GM19463 (cell line): ENCODE measurements at regions not wholly inside any gene's neighbourhood (a gene's known extent, or its start where the extent isn't known, plus 50 kb on each side); places are given as distances from the start of the nearest gene placed in this dataset.

Experiments
- ATAC-seq: cut with Tn5 transposase; IDR thresholded peaks from one replicate; pipeline ENCODE4 v1.9.1; 2021; ENCODE audit warnings: mild to moderate bottlenecking, moderate library complexity; ENCODE audit not compliant: unreplicated experiment

DNA sequence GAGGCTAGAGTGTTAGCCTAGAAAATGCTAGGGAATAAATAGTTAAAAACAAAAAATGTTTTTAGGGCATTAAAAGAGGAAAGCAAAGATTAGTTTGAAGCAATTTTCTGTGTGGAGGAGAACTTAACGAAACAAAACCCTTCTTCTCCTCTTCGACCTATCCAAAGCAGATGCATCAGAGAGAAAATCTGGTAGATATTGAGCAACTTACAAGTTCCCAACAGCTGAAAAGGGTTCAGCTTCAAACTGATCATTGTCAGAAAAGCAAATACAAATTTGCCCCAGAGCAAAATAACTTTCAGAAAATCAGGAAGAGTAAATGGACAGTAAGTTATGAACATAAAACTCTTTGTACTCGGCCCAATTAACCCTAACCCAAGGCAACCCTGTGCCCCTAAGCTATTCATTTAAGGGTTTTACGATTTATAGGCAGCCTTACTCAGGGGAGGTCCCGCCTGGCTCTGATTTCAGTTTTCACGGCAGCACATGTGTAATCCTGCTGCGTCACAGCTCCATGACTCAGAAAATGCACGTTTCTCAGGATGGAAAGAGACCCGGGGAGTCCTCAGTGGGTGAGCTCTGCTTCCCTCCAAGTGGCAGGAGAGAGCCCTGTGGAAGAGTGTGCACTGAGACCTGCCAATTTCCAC, 405.7 kb upstream of the SALL1 start:
- no peak for ATAC-seq

DNA sequence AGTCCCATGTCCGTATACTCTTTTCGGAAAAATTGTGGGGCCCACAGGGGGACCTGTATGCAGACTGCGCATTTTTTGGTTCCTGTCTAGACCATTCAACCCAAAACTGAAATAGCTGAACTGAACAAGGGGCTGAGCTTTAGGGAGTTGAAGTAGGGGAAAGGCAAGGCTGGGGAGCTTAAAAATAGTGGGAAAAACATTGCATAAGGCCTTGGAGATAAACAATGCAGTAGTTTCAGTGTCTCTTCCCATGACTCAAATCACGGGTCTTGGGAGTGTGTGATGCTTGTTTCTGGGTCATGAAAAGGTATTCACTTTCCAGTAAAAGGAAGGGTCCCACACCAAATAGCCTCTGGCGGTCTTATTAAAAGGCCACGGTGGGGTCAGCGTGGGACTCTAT, 402.8 kb upstream of the SALL1 start:
- no peak for ATAC-seq

DNA sequence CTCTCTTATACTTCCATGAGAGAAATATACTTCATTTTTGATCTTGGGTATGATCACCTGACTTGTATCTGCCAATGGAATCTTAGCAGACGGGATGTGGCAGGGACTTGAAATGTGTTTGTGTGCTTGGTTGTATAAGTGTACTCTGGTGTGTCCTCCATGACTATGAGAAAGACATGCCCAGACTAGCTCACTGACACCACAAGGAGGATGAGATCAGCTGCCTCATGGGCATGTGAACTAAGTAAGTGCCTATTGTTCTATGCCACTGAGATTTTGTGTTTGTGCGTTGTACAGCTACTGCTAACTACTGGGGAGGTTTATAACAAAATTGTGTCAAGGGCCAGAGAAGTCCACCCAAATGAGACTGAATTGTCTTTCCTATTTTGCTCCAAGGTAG, 402.2 kb upstream of the SALL1 start:
- ATAC-seq: no peak

DNA sequence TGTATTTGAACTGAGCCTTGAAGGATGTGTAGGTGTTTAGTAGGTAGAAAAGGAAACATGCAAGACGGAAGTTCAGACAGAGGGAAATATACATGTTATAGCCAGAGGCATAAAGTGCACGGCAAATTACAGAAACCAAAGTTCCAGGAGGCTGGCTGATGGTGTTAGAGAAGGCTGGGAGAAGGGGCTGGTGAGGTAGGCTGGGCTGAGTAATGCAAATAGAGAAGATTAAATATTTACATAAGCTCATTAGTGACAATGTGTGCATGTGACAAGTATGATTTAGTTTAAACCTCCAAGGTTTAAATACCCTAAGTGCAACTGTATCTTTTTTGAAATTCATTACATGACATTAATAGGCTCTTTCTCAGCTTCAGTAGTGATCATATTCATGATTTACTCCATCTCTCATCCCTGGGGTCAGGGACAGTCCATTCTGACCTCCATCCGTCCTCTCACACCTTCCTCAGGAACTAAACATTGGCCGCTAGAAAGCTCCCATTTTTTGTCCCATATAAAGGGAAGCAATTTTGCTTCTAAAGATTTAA, 399.8 kb upstream of the SALL1 start:
- no peak for ATAC-seq

DNA sequence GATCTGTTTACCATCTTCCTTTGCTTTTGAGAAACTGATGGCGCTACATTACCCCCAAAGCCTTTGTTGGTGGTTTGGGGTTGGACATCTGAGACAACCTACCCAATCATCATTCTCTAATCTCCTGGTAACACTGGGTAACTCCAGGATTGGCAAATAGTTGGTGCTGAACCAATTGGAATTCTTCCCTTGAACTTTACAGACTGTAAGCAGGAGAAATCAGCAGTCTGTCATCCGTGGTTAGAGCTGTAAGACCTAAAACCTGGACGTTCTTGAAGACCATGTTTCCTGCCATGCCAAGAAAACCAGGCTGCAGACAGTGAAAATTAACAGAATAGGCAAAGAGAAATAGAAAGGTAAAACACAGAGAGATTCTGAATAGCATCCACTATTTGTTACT, 398.8 kb upstream of the SALL1 start:
- no peak for ATAC-seq

DNA sequence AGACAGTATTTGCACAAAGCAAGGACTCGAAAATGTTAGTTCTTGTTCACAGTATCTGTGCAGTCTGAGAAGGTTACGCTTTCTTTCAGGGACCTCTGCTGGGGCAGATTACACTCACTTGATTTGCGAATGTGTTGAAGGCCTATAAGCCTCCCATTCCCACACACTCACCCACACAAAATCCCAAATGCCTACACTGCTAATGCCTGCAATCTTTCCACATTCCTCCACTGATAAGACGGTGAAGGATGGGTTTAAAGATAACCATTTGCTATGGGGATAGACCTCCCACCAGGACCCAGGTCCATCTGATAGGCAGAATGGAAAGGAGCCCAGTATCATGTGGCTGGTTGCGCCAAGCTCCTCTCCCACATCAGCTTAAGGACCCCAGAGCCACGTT, 394.9 kb upstream of the SALL1 start:
- ATAC-seq: no peak

DNA sequence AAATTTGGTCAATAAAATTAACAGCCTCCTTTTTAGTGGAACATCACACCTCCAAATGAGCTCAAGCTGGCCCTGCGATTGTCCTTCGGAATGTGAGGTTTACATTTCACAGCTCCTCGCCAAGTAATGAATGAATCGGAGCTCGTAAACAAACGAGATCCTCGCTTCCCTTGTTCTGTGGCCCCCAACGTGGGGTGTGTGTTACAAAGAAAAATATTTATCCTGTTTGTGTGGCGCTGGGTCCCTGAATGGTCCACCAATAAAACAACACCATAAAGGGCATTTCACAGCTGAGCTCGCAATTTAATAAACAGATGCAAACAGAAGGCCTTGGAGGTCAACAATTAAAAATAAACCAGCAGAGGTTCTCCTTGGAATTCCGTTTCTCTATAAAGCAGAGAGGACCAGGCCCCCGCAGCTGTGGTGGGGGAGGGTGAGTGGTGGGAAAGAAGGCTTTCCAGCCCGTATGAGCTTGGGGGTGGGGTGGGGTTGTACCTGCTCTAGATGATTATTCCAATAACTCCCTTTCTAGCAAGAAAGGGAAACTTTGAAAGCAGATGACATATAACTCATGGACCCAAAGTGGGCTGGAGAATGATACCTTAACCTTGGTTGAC, 393.9 kb upstream of the SALL1 start:
- no peak for ATAC-seq

DNA sequence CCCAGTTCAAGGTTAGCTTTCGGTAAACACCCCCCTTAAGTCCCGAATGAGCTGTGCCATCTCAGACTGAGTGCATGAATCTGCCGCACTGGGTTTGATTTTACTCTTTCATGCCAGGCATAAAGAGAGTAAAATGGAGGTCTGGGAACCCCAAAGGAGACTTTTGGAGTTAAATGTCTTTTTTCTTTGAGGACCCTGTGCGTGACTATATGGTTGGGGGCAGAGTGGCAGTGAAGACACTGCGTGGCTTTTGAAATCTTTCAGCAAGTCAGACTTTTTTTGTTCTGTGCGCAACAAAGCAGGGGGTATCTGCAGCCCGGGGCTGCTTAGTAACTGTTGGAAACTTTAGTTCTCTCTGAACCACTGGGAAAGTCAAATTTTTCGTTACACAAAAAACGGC, 392.9 kb upstream of the SALL1 start:
- ATAC-seq: no peak

DNA sequence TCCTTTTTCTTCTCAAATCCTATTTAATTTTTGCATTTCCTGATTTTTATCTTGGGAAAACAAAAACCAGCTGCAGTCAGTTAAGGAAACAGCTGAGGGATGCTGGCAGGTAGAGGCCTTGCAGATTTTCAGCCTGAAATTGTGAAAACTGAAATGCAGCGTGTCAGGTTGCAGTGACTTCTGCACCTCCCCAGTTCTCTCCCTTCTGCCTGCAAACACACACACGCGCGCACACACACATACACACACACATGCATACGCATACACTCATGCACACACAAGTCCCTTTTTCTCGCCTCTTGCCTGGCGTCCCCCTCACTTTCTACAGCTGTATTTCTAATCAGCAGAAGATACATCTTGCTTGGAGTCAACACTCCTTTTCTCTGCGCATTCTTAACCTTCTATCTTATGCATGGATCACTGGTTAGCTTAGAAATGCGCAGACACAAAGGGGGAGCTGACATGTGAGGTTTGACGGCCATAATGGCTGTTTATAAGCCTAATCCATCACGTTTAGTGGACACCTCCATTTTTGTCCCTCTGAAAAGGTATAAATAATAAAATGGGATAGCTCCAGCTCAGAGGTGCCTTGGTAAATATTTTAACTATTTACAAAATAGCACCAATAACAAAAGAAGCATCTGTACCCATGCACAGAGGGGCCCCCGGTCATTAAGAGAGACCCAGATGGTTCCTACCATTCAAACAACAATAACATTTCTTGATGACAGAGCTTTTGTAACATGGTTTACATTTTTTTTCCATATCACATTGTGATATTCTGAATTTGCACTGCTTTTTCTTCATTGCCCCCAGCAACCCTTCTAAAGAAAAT, 392.1 kb upstream of the SALL1 start:
- ATAC-seq: no peak

DNA sequence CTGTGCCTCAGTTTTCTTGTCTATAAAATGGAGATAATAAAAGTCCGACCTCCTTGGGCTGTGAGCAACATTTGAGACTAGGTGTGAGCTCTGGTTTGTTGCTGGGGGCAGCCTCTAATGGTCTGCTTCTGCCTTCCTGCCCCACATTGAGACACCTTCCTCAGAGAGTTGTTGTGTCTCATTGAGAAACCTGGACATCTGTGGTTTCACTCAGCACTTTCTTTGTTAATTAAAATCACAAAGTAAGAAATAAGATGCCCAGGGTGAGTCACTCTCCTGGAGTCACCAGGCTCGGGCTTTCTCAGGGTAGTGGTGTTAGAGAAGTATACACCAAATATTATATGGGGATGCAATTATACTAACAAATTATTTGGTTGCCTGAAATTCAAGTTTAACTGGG, 389.2 kb upstream of the SALL1 start:
- no peak for ATAC-seq

DNA sequence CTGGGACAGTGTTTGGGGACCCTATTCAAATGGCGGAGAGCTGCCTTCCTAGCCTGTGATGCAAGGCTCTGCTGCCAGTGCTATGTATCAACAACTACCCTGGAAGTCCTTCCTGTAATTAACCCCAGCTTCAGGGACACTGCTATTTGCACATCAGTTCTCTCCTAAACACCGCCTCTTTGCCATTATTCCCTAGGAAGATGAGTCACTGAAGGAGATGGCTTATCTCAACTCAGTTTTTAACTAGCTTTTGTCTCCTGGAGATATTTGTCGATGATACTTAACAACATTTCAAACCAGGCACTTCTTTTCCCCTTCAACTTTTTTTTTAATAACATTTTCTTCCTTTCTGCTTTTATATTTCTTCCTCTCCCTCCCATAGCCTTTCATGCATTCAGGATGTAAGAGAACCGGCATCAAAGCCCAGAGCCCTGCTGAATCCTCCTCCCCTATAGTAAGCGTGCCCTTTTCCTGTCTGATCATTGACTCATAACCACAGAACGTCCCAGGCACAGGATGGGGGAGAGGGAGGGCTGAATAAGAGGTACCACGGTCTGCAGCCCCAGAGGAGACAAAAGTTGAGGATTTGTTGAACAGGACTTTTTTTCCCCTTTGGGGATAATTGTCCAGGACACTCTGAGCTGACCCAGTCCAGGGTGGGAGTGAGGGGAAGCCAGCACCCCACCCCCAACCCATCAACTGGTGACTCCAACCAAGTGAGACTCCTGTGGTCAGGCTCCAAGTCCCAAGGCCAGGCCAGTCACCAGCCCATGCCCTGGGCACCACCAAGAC, 387.8 kb upstream of the SALL1 start:
- ATAC-seq: no peak

DNA sequence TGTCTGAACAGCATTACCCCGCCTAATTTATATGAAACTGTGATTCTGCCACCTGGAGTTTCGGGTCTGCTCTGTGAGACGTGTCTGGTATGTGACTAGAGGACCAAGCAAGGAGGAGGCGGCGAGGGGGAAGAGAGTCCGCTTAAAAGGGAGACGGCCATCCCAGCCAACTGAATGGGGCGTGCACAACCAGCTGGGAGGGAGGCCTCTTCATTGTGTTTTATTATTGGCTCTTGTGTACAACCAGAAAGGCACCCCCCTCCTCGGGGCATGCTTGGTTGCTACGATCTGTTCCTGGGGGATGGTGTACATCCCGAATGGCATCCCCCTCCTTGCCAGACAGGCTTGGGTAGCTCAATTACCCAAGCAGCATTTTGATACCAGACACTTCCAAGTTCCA, 384.5 kb upstream of the SALL1 start:
- no peak for ATAC-seq

DNA sequence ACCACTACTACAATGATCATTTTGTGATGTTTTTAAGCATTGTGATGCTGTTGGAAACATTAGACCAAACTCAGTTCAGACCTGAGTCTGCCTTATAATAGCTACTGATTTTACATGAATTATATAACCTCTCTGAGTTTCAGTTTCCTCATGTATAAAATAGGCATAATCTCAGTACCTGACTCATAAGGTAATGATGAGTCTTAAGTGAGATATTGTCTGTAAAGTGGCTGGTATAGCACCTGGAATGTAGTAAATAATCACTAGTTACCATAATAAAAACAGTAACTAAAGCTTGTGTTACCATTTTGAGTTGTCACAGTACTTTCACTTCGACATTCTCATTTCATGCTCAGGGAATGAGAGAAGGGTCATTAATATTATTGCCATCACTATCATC, 381.5 kb upstream of the SALL1 start:
- ATAC-seq: no peak

DNA sequence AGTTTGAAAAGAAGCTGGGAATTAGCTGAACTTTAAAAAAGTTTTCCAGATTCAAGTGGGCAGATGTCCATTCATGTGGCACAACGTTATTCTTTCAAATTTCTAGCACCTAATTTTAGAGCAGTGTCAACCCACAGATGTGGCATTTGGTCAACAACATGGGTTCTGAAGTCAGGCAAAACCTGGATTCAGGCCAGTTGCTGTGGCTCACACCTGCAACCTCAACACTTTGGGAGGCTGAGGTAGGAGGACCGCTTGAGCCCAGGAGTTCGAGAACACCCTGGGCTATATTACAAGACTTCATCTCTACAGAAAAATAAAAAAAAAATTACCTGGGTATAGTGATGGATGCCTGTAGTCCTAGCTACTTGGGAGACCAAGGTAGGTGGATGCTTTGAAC, 380.2 kb upstream of the SALL1 start:
- ATAC-seq: no peak

DNA sequence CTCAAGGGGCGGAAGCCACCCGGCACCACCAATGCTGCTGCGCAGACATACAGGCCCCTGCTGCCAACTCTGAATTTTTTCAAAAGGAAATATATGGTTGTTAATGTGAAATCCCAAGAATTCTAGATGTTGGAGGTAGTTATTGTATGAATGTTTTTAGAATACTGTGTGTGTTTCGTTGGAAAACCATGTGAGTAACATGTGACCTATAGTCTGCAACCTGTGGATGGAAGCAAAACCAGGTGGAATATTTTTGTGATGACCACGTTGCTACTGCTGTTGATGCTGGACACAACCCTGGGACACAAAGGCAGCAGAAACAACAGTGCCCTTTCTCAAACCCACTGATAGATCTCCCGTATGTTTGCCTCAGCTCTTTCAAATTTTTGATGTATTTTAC, 376.3 kb upstream of the SALL1 start:
- ATAC-seq: no peak

DNA sequence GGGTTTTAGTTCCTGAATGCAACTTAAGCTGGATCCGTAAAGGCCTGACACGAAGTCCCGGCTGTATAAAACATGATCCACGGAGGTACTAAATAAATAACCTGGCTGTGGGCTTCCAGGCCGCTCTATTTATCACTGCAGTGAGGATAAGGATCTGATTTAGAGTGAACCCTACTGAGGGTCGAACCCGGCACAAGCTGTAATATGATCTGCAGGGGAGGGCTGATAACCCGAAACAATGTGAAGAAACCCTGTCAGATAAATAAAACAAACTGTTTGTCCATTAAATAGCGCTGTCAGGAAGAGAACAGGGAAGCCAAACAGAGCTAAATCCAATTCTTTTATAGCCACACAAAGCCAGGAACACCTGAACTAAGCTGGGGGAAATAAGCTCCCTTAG, 375.6 kb upstream of the SALL1 start:
- no peak for ATAC-seq

DNA sequence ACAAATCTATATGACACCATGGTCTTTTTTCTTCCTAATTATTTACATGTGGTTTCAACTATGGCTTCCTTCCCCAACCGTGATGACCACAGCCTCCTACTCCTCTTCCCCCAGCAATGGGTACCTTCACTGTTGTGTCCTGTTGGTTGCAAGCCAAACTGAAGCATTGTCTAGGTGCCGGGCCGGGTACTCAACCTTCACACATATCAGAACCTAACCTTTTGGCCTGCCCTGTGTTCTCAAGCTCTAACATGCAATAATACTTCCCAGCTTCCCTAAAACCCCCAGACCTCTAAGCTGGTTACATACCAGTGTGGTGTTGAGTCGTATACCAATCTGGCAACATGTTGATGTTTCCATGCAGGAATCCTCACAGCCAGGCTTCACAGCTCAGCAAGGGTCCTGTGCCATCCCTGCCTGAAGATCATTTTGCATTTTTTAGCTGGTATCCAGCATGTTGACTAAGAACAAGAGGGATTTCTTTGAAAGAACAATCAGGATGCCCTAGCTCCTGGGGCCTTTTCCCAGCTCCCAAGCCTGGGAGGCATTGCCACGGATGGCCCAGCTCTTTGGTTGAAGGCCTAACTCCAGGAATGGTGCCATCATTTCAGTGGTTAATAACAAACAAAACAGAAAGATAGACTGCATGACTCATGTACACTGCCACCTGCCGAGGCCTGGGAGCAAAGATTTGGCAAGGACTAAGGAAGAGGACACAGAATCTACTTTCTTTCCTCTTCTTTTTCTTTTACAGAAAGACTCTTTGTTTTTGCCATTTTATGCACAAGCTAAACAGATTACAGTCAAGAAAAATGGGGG, 373.7 kb upstream of the SALL1 start:
- no peak for ATAC-seq

DNA sequence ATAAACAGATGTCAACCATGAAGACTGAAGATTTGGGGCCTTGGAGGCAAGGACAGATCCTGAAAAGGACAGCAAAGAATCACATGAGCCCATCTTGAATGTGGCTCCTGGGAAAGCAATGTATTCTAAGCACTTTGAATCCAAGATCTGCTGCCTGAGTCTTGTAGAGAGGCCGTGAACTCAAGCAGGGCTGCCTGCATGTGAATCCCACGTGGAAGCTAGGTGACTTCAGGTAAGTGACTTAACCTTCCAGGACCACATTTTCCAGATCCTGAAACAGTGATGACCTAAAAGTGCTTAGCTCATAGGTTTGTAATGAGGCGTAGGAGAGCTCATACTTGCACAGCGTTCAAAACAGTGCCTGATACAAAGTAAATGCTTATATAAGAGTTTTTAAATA, 373.0 kb upstream of the SALL1 start:
- no peak for ATAC-seq

DNA sequence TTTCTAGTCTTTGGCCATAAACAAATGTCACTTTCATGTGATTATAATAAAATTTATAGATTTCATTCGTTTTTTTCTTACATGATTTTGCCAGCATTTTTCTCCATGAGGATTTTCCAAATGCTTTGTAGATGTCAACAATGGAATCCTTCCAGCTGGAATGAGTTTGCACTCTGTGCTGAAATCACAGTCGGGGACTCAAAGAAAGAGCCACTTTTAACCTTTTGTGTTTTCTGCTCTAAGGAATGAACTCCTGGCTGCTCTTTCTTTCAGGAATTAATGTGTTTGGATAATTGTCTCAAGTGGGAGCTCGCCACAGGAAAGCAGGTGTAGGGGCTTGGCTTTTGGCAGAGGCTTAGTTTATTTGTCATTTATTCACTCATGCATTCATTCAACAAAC, 372.3 kb upstream of the SALL1 start:
- no peak for ATAC-seq

DNA sequence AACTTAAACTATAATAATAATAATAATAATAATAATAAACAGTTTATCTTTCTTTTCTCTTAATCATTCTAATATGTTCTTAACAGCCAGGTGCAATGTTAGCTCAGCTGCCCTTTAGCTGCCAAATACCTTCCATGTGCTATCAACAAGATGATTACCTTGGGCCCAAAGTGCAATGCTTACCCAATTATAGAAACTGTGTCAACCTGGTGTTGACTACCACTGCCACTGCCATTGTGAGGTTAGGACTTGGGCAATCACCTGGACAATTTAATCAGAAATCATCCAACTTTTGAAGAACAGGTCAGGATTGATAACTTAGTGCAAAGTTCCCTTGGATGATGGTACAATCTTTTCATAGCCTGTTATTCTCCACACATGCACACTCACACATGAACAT, 371.8 kb upstream of the SALL1 start:
- ATAC-seq: no peak
